ENCODE measurements at regions not wholly inside any gene's neighbourhood (a gene's known extent, or its start where the extent isn't known, plus 50 kb on each side); places are given as distances from the start of the nearest gene placed in this dataset.

GRCh38 chrX:87975365-87975764 lies 457.8 kb downstream of the KLHL4 start:
- TF ChIP-seq MYC (IDR thresholded peaks at IDR 0.05; ENCODE audit: low read depth, low read length) = no peak
- no peak for TF ChIP-seq CTCF (IDR thresholded peaks at IDR 0.05; ENCODE audit: low read depth, low read length)
- TF ChIP-seq POLR2A (IDR thresholded peaks at IDR 0.05; ENCODE audit: extremely low read depth, insufficient read length) = no peak
- no peak for TF ChIP-seq MAX (IDR thresholded peaks at IDR 0.05; ENCODE audit: low read depth, low read length)

Measured in NB4 (cell line).